Thymus (tissue), 11 donors: ENCODE measurements at regions not wholly inside any gene's neighbourhood (a gene's known extent, or its start where the extent isn't known, plus 50 kb on each side); places are given as distances from the start of the nearest gene placed in this dataset.
A peak's percentile ranks its signal among the peaks of the same experiment; 100 is the strongest.

Experiments
- DNase-seq, 9 donors: peaks; one replicate each; pipeline ENCODE4 v3.0.0-alpha.2; 2013; ENCODE audit warnings: low spot score in 9 of 9, low read depth in 6 of 9, missing footprints in 1 of 9
- H3K27ac ChIP-seq, 2 donors: one replicate each; pipeline ENCODE4 v1.5.1; 2013; ENCODE audit warnings: control low read depth in 1 of 2, low read depth in 1 of 2, low read length in 1 of 2, mild to moderate bottlenecking in 1 of 2, moderate library complexity in 1 of 2
- H3K27me3 ChIP-seq, 2 donors: one replicate each; pipeline ENCODE4 v1.5.1; 2013; ENCODE audit warnings: low read length in 1 of 2; ENCODE audit not compliant: control insufficient read depth in 2 of 2, insufficient read depth in 1 of 2
- H3K36me3 ChIP-seq, 2 donors: one replicate each; pipeline ENCODE4 v1.5.1; 2013; ENCODE audit warnings: low read length in 1 of 2, mild to moderate bottlenecking in 1 of 2, moderate library complexity in 1 of 2; ENCODE audit not compliant: control insufficient read depth in 2 of 2, insufficient read depth in 2 of 2
- H3K4me1 ChIP-seq, 2 donors: one replicate each; pipeline ENCODE4 v1.5.1; 2013; ENCODE audit warnings: low read length in 2 of 2; ENCODE audit not compliant: control insufficient read depth in 2 of 2, insufficient read depth in 2 of 2
- H3K4me3 ChIP-seq, 2 donors: one replicate each; pipeline ENCODE4 v1.5.1; 2013; ENCODE audit warnings: low read length in 2 of 2, control low read depth in 1 of 2, mild to moderate bottlenecking in 1 of 2
- H3K9me3 ChIP-seq, 2 donors: one replicate each; pipeline ENCODE4 v1.5.1; 2013; ENCODE audit warnings: low read length in 1 of 2, mild to moderate bottlenecking in 1 of 2; ENCODE audit not compliant: control insufficient read depth in 2 of 2, insufficient read depth in 1 of 2
- WGBS: extraction: QIAGEN DNeasy Blood & Tissue Kit; methylation state at CpG from one replicate; pipeline ENCODE4 v1.1.7; 2013; 5-methylcytosine and 5-hydroxymethylcytosine counted together
- donor health status: healthy.

DNA sequence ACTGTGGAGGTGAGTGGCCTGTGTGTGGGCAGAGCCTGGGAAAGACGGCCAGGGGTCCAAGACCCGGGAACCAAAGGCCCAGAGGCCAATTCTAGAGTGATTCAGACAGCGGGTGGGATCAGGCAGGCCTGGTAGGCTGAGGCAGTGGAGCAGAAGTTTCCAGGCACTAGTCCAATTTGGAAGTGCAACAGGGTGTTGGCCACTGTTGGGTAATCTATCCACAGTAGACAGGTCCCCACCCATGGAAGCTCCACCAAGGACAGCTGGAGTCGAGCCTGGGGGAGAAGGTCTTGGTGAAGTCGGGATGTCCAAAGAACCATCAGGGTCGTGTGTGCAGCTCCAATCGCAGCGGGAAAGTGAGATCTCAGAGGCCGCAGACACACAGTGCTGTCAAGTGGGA is 125.8 kb upstream of the COPS8 start:
- no peaks in the 10 kb centered on the region for H3K36me3 ChIP-seq
- WGBS = 93% methylated on average over 9 of the region's 9 CpGs
- H3K27me3 ChIP-seq = no peaks in the 10 kb centered on the region
- peaks cover 0 to 9% of the 10 kb centered on the region in 2 donors for H3K4me1 ChIP-seq
- H3K27ac ChIP-seq = no peak overlapping the region
- no peak overlapping the region for H3K4me3 ChIP-seq
- DNase-seq = no peak
- no peaks in the 10 kb centered on the region for H3K9me3 ChIP-seq

- Histone ChIP-seq H3K4me3 (no peak overlapping the region), H3K9me3 (no peaks in the 10 kb centered on the region), H3K36me3 (no peaks in the 10 kb centered on the region), H3K27ac (no peak overlapping the region), H3K27me3 (no peaks in the 10 kb centered on the region), H3K4me1 (peaks cover 0 to 9% of the 10 kb centered on the region in 2 donors)
- 97% methylated on average over 14 of the region's 14 CpGs for WGBS
- no peak for DNase-seq
Observed at GRCh38 chr2:236960531-236960930, 125.2 kb upstream of the COPS8 start.

- Histone ChIP-seq H3K4me3 (no peak overlapping the region), H3K27me3 (no peaks in the 10 kb centered on the region), H3K4me1 (peaks cover 3 to 12% of the 10 kb centered on the region in 2 donors), H3K27ac (no peak overlapping the region), H3K36me3 (no peaks in the 10 kb centered on the region), H3K9me3 (no peaks in the 10 kb centered on the region)
- 92% methylated on average over 4 of the region's 4 CpGs for WGBS
- no peak for DNase-seq
Observed at GRCh38 chr2:236962816-236963215, 122.9 kb upstream of the COPS8 start.

GRCh38 chr2:236963631-236964182 is 122.0 kb upstream of the COPS8 start:
- 92% methylated on average over 7 of the region's 7 CpGs for WGBS
- no peaks in the 10 kb centered on the region for H3K9me3 ChIP-seq
- no peaks in the 10 kb centered on the region for H3K27me3 ChIP-seq
- H3K4me1 ChIP-seq = peaks cover 7 to 21% of the 10 kb centered on the region in 2 donors
- H3K36me3 ChIP-seq = no peaks in the 10 kb centered on the region
- no peak overlapping the region for H3K27ac ChIP-seq
- DNase-seq = no peak
- no peak overlapping the region for H3K4me3 ChIP-seq

DNA sequence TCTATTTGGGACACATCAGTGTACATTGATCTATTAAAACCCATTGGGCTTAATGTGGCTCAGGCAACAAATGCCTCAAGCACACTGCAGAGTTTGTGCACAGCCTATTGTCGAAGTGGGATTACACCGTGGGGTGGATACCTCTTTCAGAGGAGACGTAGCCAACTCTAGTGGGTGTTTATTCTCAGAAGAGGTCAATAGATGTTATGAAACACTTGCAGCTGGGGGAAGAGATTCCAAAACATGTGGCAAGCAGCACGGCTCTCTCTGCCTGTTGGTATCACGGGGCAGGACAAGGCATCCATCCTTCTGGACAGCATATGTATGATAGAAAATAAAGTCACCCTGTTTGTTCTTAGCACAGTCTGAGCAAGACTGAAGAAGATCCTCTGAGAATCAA is 121.4 kb upstream of the COPS8 start:
- no peak for DNase-seq
- whole genome bisulfite sequencing = 97% methylated on average over 5 of the region's 5 CpGs
- Histone ChIP-seq H3K36me3 (no peaks in the 10 kb centered on the region), H3K27ac (no peak overlapping the region), H3K9me3 (no peaks in the 10 kb centered on the region), H3K4me1 (peaks cover 11 to 27% of the 10 kb centered on the region in 2 donors), H3K4me3 (no peak overlapping the region), H3K27me3 (no peaks in the 10 kb centered on the region)

- WGBS = 94% methylated on average over 13 of the region's 13 CpGs
- no peaks in the 10 kb centered on the region for H3K9me3 ChIP-seq
- H3K27ac ChIP-seq = no peak overlapping the region
- no peak for DNase-seq
- H3K4me3 ChIP-seq = no peak overlapping the region
- peaks cover 20 to 36% of the 10 kb centered on the region in 2 donors for H3K4me1 ChIP-seq
- H3K36me3 ChIP-seq = no peaks in the 10 kb centered on the region
- H3K27me3 ChIP-seq = no peaks in the 10 kb centered on the region
Observed at GRCh38 chr2:236965021-236965840, 120.5 kb upstream of the COPS8 start.

GRCh38 chr2:236965841-236966096 is 119.9 kb upstream of the COPS8 start:
- Histone ChIP-seq H3K27ac (no peak overlapping the region), H3K27me3 (no peaks in the 10 kb centered on the region), H3K9me3 (no peaks in the 10 kb centered on the region), H3K4me3 (no peak overlapping the region), H3K4me1 (peaks cover 21 to 42% of the 10 kb centered on the region in 2 donors), H3K36me3 (no peaks in the 10 kb centered on the region)
- 96% methylated on average over 1 of the region's 1 CpG for WGBS
- no peak for DNase-seq

DNA sequence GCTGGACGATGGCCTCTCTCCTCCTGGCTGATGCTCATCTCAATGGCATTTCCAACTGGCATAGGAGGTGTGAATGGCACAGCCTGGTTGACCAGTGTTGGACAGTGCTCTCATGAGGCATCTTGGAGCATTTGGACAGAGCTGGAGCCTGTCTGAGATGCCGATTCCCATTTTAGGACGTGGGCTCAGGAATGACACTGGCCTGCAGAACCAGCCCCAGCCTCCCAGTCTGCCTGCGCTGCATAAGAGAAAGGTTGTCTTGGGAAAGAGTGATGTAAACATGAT is 118.2 kb upstream of the COPS8 start:
- Histone ChIP-seq H3K4me3 (no peak overlapping the region), H3K4me1 (peaks cover 21 to 58% of the 10 kb centered on the region in 2 donors), H3K27me3 (no peaks in the 10 kb centered on the region), H3K9me3 (no peaks in the 10 kb centered on the region), H3K36me3 (no peaks in the 10 kb centered on the region), H3K27ac (peak overlapping the region in 1 of 2 donors; percentile 70)
- DNase-seq = no peak
- 85% methylated on average over 4 of the region's 4 CpGs for WGBS

DNA sequence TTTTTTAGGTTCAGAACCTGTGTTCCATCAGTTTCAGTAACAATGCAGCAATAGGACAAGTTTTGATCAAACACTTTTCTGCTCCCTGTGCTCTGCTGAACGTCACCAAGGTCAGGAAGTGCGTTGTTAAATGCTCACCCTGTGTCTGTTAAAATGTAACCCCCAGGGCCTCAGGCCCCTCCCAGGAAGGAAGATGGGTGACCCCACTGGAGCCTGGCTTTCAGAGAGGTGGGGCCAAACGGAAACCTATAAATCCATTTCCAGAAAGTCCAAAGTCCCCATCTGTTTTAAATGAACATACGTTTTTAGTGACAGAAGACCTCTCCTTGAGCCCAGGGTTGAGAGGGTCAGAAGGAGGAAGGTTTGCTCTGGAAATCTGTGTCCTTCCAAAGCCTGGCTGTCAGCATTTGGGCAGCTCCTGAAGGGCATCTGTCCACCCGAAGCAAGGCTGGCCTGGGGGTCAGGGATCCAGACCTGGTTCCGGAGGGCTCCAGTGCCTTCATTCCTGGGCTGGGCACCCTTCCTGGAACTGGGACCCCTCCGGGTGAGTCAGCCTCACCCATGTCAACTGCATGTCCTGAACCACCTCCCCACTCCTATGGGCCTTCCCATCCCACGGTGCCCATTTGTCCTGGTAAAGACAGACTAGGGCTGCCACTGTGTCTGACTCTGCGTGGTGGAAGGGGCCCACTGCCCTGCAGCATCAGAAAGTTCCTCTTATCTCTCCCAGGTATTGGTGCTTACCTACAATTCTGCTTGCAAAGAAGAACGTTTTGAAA is 117.4 kb upstream of the COPS8 start:
- 54% methylated on average over 10 of the region's 10 CpGs for WGBS
- Histone ChIP-seq H3K27ac (peak overlapping the region; percentile 68 to 83), H3K9me3 (no peaks in the 10 kb centered on the region), H3K36me3 (no peaks in the 10 kb centered on the region), H3K27me3 (no peaks in the 10 kb centered on the region), H3K4me1 (peaks cover 21 to 61% of the 10 kb centered on the region in 2 donors), H3K4me3 (no peak overlapping the region)
- DNase-seq = peak in 5 of 9 donors; percentile 20 to 70 (median 28)
